H9 (cell line): ENCODE measurements at regions not wholly inside any gene's neighbourhood (a gene's known extent, or its start where the extent isn't known, plus 50 kb on each side); places are given as distances from the start of the nearest gene placed in this dataset.

Experiments
- DNase-seq: peaks from one replicate; pipeline ENCODE4 v3.0.0-alpha.2; 2017
- H2AFZ ChIP-seq: one replicate; pipeline ENCODE4 v1.6.1; 2013; ENCODE audit warnings: mild to moderate bottlenecking, low read length, control low read depth, moderate library complexity
- H2AK5ac ChIP-seq: 2 replicates; pipeline ENCODE4 v1.6.1; 2013; ENCODE audit warnings: low read length, control low read depth, mixed read lengths; ENCODE audit not compliant: insufficient read length
- H2BK120ac ChIP-seq: one replicate; pipeline ENCODE4 v1.6.1; 2013; ENCODE audit warnings: low read depth, mild to moderate bottlenecking, low read length, control low read depth, inconsistent platforms; ENCODE audit not compliant: poor library complexity, severe bottlenecking
- H2BK12ac ChIP-seq: 2 replicates; pipeline ENCODE4 v1.6.1; 2013; ENCODE audit warnings: low read length, control low read depth, mixed read lengths, low read depth; ENCODE audit not compliant: insufficient read length
- H2BK15ac ChIP-seq: 2 replicates; pipeline ENCODE4 v1.6.1; 2013; ENCODE audit warnings: low read depth, low read length, control low read depth
- H2BK20ac ChIP-seq: one replicate; pipeline ENCODE4 v1.6.1; 2013; ENCODE audit warnings: low read depth, mild to moderate bottlenecking, low read length, control low read depth, inconsistent platforms; ENCODE audit not compliant: poor library complexity, severe bottlenecking
- H2BK5ac ChIP-seq: 2 replicates; pipeline ENCODE4 v1.6.1; 2013; ENCODE audit warnings: low read length, control low read depth, mixed read lengths; ENCODE audit not compliant: insufficient read length
- H3K14ac ChIP-seq: 2 replicates; pipeline ENCODE4 v1.6.1; 2013; ENCODE audit warnings: low read length, control low read depth; ENCODE audit not compliant: insufficient read depth
- H3K18ac ChIP-seq: 2 replicates; pipeline ENCODE4 v1.6.1; 2013; ENCODE audit warnings: low read depth, mild to moderate bottlenecking, mixed read lengths, low read length, control low read depth; ENCODE audit not compliant: insufficient read length
- H3K23ac ChIP-seq: 2 replicates; pipeline ENCODE4 v1.6.1; 2013; ENCODE audit warnings: low read length, control low read depth, mixed read lengths, low read depth; ENCODE audit not compliant: insufficient read length
- H3K23me2 ChIP-seq: 2 replicates; pipeline ENCODE4 v1.6.1; 2013; ENCODE audit warnings: low read depth, mild to moderate bottlenecking, mixed read lengths, low read length, control low read depth; ENCODE audit not compliant: insufficient read length, poor library complexity, severe bottlenecking
- H3K27ac ChIP-seq: 2 replicates; pipeline ENCODE4 v1.5.1; 2013; ENCODE audit warnings: low read length, control low read depth, mixed read lengths, low read depth; ENCODE audit not compliant: insufficient read length
- H3K27me3 ChIP-seq: 2 replicates; pipeline ENCODE4 v1.6.1; 2013; ENCODE audit warnings: low read length, control low read depth, inconsistent platforms; ENCODE audit not compliant: insufficient read depth
- H3K4ac ChIP-seq: 2 replicates; pipeline ENCODE4 v1.6.1; 2013; ENCODE audit warnings: low read depth, mild to moderate bottlenecking, control low read depth, inconsistent platforms, low read length, moderate library complexity
- H3K4me1 ChIP-seq: 2 replicates; pipeline ENCODE4 v1.6.1; 2013; ENCODE audit warnings: low read length, control low read depth, inconsistent platforms; ENCODE audit not compliant: insufficient read depth
- H3K4me2 ChIP-seq: 2 replicates; pipeline ENCODE4 v1.6.1; 2013; ENCODE audit warnings: low read length, control low read depth, mixed read lengths; ENCODE audit not compliant: insufficient read length, insufficient read depth
- H3K56ac ChIP-seq: 2 replicates; pipeline ENCODE4 v1.6.1; 2013; ENCODE audit warnings: low read depth, mild to moderate bottlenecking, mixed read lengths, low read length, control low read depth; ENCODE audit not compliant: insufficient read length
- H3K79me1 ChIP-seq: 2 replicates; pipeline ENCODE4 v1.6.1; 2013; ENCODE audit warnings: low read depth, mild to moderate bottlenecking, moderate library complexity, low read length, control low read depth, inconsistent platforms; ENCODE audit not compliant: insufficient read depth, poor library complexity, severe bottlenecking
- H3K79me2 ChIP-seq: 2 replicates; pipeline ENCODE4 v1.6.1; 2013; ENCODE audit warnings: low read length, control low read depth, inconsistent platforms; ENCODE audit not compliant: insufficient read depth
- H3K9ac ChIP-seq: 2 replicates; pipeline ENCODE4 v1.6.1; 2013; ENCODE audit warnings: low read length, control low read depth, mixed read lengths; ENCODE audit not compliant: insufficient read length; ENCODE audit errors: extremely low read depth
- H3K9me3 ChIP-seq: one replicate; pipeline ENCODE4 v1.6.1; 2013; ENCODE audit warnings: low read depth, low read length, inconsistent platforms; ENCODE audit not compliant: control insufficient read depth
- H3T11ph ChIP-seq: one replicate; pipeline ENCODE4 v1.6.1; 2013; ENCODE audit warnings: mild to moderate bottlenecking, low read length, control low read depth, inconsistent platforms
- H4K20me1 ChIP-seq: one replicate; pipeline ENCODE4 v1.6.1; 2013; ENCODE audit not compliant: control insufficient read depth, insufficient read length, insufficient read depth
- H4K5ac ChIP-seq: 2 replicates; pipeline ENCODE4 v1.6.1; 2013; ENCODE audit warnings: low read depth, mild to moderate bottlenecking, mixed read lengths, low read length, control low read depth; ENCODE audit not compliant: insufficient read length
- H4K8ac ChIP-seq: replicated peaks from 2 replicates; pipeline ENCODE4 v1.6.1; 2013; ENCODE audit warnings: low read length, control low read depth, mixed read lengths, low read depth; ENCODE audit not compliant: insufficient read length
- H4K91ac ChIP-seq: 2 replicates; pipeline ENCODE4 v1.6.1; 2013; ENCODE audit warnings: low read depth, mild to moderate bottlenecking, moderate library complexity, mixed read lengths, low read length, control low read depth; ENCODE audit not compliant: insufficient read length
- H3K27ac Mint-ChIP-seq, 3 experiments: 2 replicates in 2 of 3; 3 replicates in 1 of 3; pipeline ENCODE4 v1.8.0; 2020 to 2021; ENCODE audit warnings: mixed read lengths in 3 of 3, mild to moderate bottlenecking in 1 of 3, moderate library complexity in 1 of 3
- H3K27me3 Mint-ChIP-seq: 2 replicates; pipeline ENCODE4 v1.8.0; 2021; ENCODE audit warnings: low read depth, mild to moderate bottlenecking, moderate library complexity, mixed read lengths
- H3K36me3 Mint-ChIP-seq, 3 experiments: 2 replicates in 2 of 3; 3 replicates in 1 of 3; pipeline ENCODE4 v1.8.0; 2020 to 2021; ENCODE audit warnings: low read depth in 3 of 3, mixed read lengths in 3 of 3; ENCODE audit not compliant: insufficient read depth in 1 of 3
- H3K4me1 Mint-ChIP-seq, 2 experiments: 2 replicates each; pipeline ENCODE4 v1.8.0; 2020; ENCODE audit warnings: mixed read lengths in 2 of 2
- H3K4me3 Mint-ChIP-seq, 2 experiments: 2 replicates in 1 of 2; 3 replicates in 1 of 2; pipeline ENCODE4 v1.8.0; 2020 to 2021; ENCODE audit warnings: mild to moderate bottlenecking in 2 of 2, mixed read lengths in 2 of 2, moderate library complexity in 1 of 2
- H3K9me3 Mint-ChIP-seq, 2 experiments: 2 replicates in 1 of 2; 3 replicates in 1 of 2; pipeline ENCODE4 v1.8.0; 2020; ENCODE audit warnings: mild to moderate bottlenecking in 2 of 2, mixed read lengths in 2 of 2, moderate library complexity in 1 of 2
- WGBS: extraction: QIAGEN DNeasy Blood & Tissue Kit; methylation state at CpG from one replicate; pipeline ENCODE4 v1.1.7; 2013; ENCODE audit warnings: missing lambda C conversion rate, low lambda C conversion rate, mixed read lengths; ENCODE audit not compliant: insufficient read length; ENCODE audit errors: extremely low coverage; 5-methylcytosine and 5-hydroxymethylcytosine counted together
- TF ChIP-seq, protein P1 (sequence below): fragments of 200-600 bp; sonication (generic); conservative IDR thresholded peaks from 3 replicates; pipeline ENCODE4 v1.8.0; 2021; ENCODE audit warnings: antibody characterized with exemption, mild to moderate bottlenecking

- Histone ChIP-seq H3K23me2 (no peaks in the 10 kb centered on the region), H2BK12ac (no peak overlapping the region), H3K9me3 (no peaks in the 10 kb centered on the region), H4K20me1 (no peaks in the 10 kb centered on the region), H3K23ac (no peak overlapping the region), H3K14ac (no peak overlapping the region), H4K5ac (no peak overlapping the region), H2BK20ac (no peak overlapping the region), H3K18ac (no peak overlapping the region), H2AFZ (no peak overlapping the region), H2AK5ac (no peak overlapping the region), H4K91ac (no peak overlapping the region), H3K79me2 (no peaks in the 10 kb centered on the region), H3K56ac (no peak overlapping the region), H2BK15ac (no peak overlapping the region), H3T11ph (no peak overlapping the region), H3K27me3 (no peaks in the 10 kb centered on the region), H3K4me2 (no peak overlapping the region), H3K9ac (no peak overlapping the region), H3K4me1 (no peaks in the 10 kb centered on the region), H4K8ac (no peak overlapping the region), H2BK120ac (no peak overlapping the region), H3K4ac (no peak overlapping the region), H3K27ac (no peak overlapping the region), H2BK5ac (no peak overlapping the region), H3K79me1 (no peaks in the 10 kb centered on the region)
- Mint-ChIP-seq H3K36me3 (peaks cover 0 to 7% (median 0%) of the 10 kb centered on the region in 3 experiments; a peak in 3 of 7 replicates), H3K9me3 (peaks cover 20 to 41% of the 10 kb centered on the region in 2 experiments), H3K27me3 (no peaks in the 10 kb centered on the region), H3K4me1 (no peaks in the 10 kb centered on the region), H3K27ac (no peak overlapping the region), H3K4me3 (no peak overlapping the region)
- DNase-seq, result no peak
- TF ChIP-seq, protein P1, sequence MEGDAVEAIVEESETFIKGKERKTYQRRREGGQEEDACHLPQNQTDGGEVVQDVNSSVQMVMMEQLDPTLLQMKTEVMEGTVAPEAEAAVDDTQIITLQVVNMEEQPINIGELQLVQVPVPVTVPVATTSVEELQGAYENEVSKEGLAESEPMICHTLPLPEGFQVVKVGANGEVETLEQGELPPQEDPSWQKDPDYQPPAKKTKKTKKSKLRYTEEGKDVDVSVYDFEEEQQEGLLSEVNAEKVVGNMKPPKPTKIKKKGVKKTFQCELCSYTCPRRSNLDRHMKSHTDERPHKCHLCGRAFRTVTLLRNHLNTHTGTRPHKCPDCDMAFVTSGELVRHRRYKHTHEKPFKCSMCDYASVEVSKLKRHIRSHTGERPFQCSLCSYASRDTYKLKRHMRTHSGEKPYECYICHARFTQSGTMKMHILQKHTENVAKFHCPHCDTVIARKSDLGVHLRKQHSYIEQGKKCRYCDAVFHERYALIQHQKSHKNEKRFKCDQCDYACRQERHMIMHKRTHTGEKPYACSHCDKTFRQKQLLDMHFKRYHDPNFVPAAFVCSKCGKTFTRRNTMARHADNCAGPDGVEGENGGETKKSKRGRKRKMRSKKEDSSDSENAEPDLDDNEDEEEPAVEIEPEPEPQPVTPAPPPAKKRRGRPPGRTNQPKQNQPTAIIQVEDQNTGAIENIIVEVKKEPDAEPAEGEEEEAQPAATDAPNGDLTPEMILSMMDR, result no peak
- WGBS, result no CpG with 5 or more reads among the region's 1 CpG
Observed at GRCh38 chr21:24289539-24289938, 1317.7 kb downstream of the MRPL39 start.
